CD14-positive monocyte (primary cell): ENCODE measurements at regions not wholly inside any gene's neighbourhood (a gene's known extent, or its start where the extent isn't known, plus 50 kb on each side); places are given as distances from the start of the nearest gene placed in this dataset.

ENCODE experiments used
- DNase-seq, 3 donors: peaks; one replicate each; pipeline ENCODE4 v3.0.0-alpha.2; 2011 to 2022
- H2AFZ ChIP-seq: 2 replicates; pipeline ENCODE4 v1.6.0; 2012; ENCODE audit warnings: mild to moderate bottlenecking, low read depth, low read length, inconsistent platforms; ENCODE audit not compliant: insufficient read depth, poor library complexity, severe bottlenecking
- H3K27ac ChIP-seq, 2 donors: 1 replicate in 1 of 2; 2 replicates in 1 of 2; pipeline ENCODE4 v1.5.1; 2012 to 2013; ENCODE audit warnings: low read length in 2 of 2, control low read depth in 1 of 2, inconsistent platforms in 1 of 2, low read depth in 1 of 2, mild to moderate bottlenecking in 1 of 2
- H3K27me3 ChIP-seq, 2 donors: one replicate each; pipeline versions ENCODE4 v1.6.0 to v1.6.1; 2011 to 2013; ENCODE audit warnings: low read length in 2 of 2; ENCODE audit not compliant: control insufficient read depth in 2 of 2, insufficient read depth in 2 of 2
- H3K36me3 ChIP-seq, 2 donors: replicated peaks in 1 of 2; 1 replicate in 1 of 2; 2 replicates in 1 of 2; pipeline versions ENCODE4 v1.5.1 to v1.6.1; 2012 to 2013; ENCODE audit warnings: low read length in 2 of 2, control low read depth in 1 of 2, inconsistent platforms in 1 of 2, mild to moderate bottlenecking in 1 of 2; ENCODE audit not compliant: insufficient read depth in 2 of 2, control insufficient read depth in 1 of 2
- H3K4me1 ChIP-seq, 2 donors: 1 replicate in 1 of 2; 2 replicates in 1 of 2; pipeline versions ENCODE4 v1.5.1 to v1.6.1; 2012 to 2013; ENCODE audit warnings: low read length in 2 of 2, control low read depth in 1 of 2, inconsistent platforms in 1 of 2, mild to moderate bottlenecking in 1 of 2, moderate library complexity in 1 of 2; ENCODE audit not compliant: insufficient read depth in 2 of 2, control insufficient read depth in 1 of 2
- H3K4me2 ChIP-seq: replicated peaks from 2 replicates; pipeline ENCODE3; 2012; ENCODE audit warnings: low read length, moderate library complexity, mild to moderate bottlenecking; ENCODE audit not compliant: poor library complexity, severe bottlenecking; ENCODE audit errors: extremely low read depth
- H3K4me3 ChIP-seq, 3 experiments: fragments of 200-600 bp in 1 of 3; sonication (generic) in 1 of 3; replicated peaks in 1 of 3; 1 replicate in 2 of 3; 2 replicates in 1 of 3; pipeline ENCODE4 v1.5.1; 2011 to 2013; ENCODE audit warnings: low read length in 3 of 3, mild to moderate bottlenecking in 3 of 3, control low read depth in 2 of 3, low read depth in 2 of 3, inconsistent platforms in 1 of 3, moderate library complexity in 1 of 3
- H3K79me2 ChIP-seq: 2 replicates; pipeline ENCODE4 v1.6.0; 2012; ENCODE audit warnings: mild to moderate bottlenecking, control low read depth, inconsistent platforms, low read length, moderate library complexity; ENCODE audit not compliant: insufficient read depth
- H3K9ac ChIP-seq: 2 replicates; pipeline ENCODE4 v1.6.0; 2017; ENCODE audit warnings: low read length, mild to moderate bottlenecking; ENCODE audit not compliant: insufficient read depth, poor library complexity, severe bottlenecking
- H3K9me3 ChIP-seq, 2 donors: replicated peaks in 1 of 2; 1 replicate in 1 of 2; 2 replicates in 1 of 2; pipeline versions ENCODE4 v1.5.1 to v1.6.1; 2012 to 2013; ENCODE audit warnings: low read length in 2 of 2, control low read depth in 1 of 2; ENCODE audit not compliant: control insufficient read depth in 1 of 2, insufficient read depth in 1 of 2
- H4K20me1 ChIP-seq: 2 replicates; pipeline ENCODE4 v1.6.0; 2012; ENCODE audit warnings: mild to moderate bottlenecking, low read length, control low read depth, moderate library complexity; ENCODE audit not compliant: insufficient read depth
- H3K27ac Mint-ChIP-seq, 7 donors: one replicate each; pipeline ENCODE4 v1.8.0; 2020; ENCODE audit warnings: mild to moderate bottlenecking in 7 of 7, mixed read lengths in 7 of 7, moderate library complexity in 6 of 7, inconsistent platforms in 2 of 7
- H3K27me3 Mint-ChIP-seq, 3 donors: one replicate each; pipeline ENCODE4 v1.8.0; 2021 to 2022; ENCODE audit warnings: low read depth in 3 of 3, mild to moderate bottlenecking in 3 of 3, mixed read lengths in 3 of 3, moderate library complexity in 3 of 3, inconsistent platforms in 1 of 3
- H3K36me3 Mint-ChIP-seq, 2 donors: one replicate each; pipeline ENCODE4 v1.8.0; 2020; ENCODE audit warnings: mixed read lengths in 2 of 2, inconsistent platforms in 1 of 2, mild to moderate bottlenecking in 1 of 2
- H3K4me1 Mint-ChIP-seq: one replicate; pipeline ENCODE4 v1.8.0; 2020; ENCODE audit warnings: mild to moderate bottlenecking, mixed read lengths
- H3K4me3 Mint-ChIP-seq, 2 donors: one replicate each; pipeline ENCODE4 v1.8.0; 2020; ENCODE audit warnings: mild to moderate bottlenecking in 2 of 2, mixed read lengths in 2 of 2, moderate library complexity in 1 of 2
- H3K9me3 Mint-ChIP-seq, 7 donors: one replicate each; pipeline ENCODE4 v1.8.0; 2020 to 2022; ENCODE audit warnings: mixed read lengths in 7 of 7, mild to moderate bottlenecking in 6 of 7, moderate library complexity in 6 of 7, inconsistent platforms in 2 of 7
- CTCF ChIP-seq: fragments of 200-600 bp; IDR thresholded peaks from one replicate; pipeline ENCODE4 v1.8.0; 2022; ENCODE audit warnings: antibody characterized with exemption, mild to moderate bottlenecking
- WGBS: methylation state at CpG from one replicate; pipeline ENCODE4 v1.1.5; 2013; ENCODE audit warnings: missing lambda C conversion rate; ENCODE audit not compliant: insufficient coverage; 5-methylcytosine and 5-hydroxymethylcytosine counted together
- intact Hi-C, 2 donors: fragments of 100-400 bp; cut with micrococcal nuclease; formaldehyde crosslinking; loops; one replicate each; pipeline versions ENCODE4 v1.15.0 to v1.15.1; 2023

- Histone ChIP-seq H3K9ac (no peak overlapping the region), H3K4me3 (no peak overlapping the region), H3K36me3 (no peaks in the 10 kb centered on the region), H4K20me1 (no peaks in the 10 kb centered on the region), H3K4me1 (no peaks in the 10 kb centered on the region), H3K79me2 (no peaks in the 10 kb centered on the region), H3K9me3 (no peaks in the 10 kb centered on the region), H3K27ac (no peak overlapping the region), H3K27me3 (no peaks in the 10 kb centered on the region), H3K4me2 (no peak overlapping the region), H2AFZ (peak overlapping the region; percentile 11)
- no peak for TF ChIP-seq CTCF
- H3K27me3 Mint-ChIP-seq: peaks cover 2 to 9% (median 5%) of the 10 kb centered on the region in 3 donors
- peak overlapping the region in 2 of 7 donors; percentile 54 to 67 for H3K27ac Mint-ChIP-seq
- intact Hi-C loops: no loop called here
- DNase-seq: no peak
- H3K4me3 Mint-ChIP-seq: peak overlapping the region in 1 of 2 donors; percentile 16
- peaks cover 3% of the 10 kb centered on the region for H3K4me1 Mint-ChIP-seq
- 83% methylated on average over 15 of the region's 22 CpGs for WGBS
- peaks cover 0 to 4% (median 0%) of the 10 kb centered on the region in 7 donors for H3K9me3 Mint-ChIP-seq
- H3K36me3 Mint-ChIP-seq: no peaks in the 10 kb centered on the region
Measured at GRCh38 chr1:226798427-226799411, 59.6 kb upstream of the ITPKB start.

GRCh38 chr1:226797151-226797550 lies 58.1 kb upstream of the ITPKB start:
- WGBS: 97% methylated on average over 3 of the region's 5 CpGs
- peaks cover 3% of the 10 kb centered on the region for H3K4me1 Mint-ChIP-seq

More at GRCh38 chr1:226797151-226797550, 58.1 kb upstream of the ITPKB start:
- Mint-ChIP-seq H3K27me3 (peaks cover 2 to 11% (median 3%) of the 10 kb centered on the region in 3 donors), H3K9me3 (peaks cover 0 to 4% (median 0%) of the 10 kb centered on the region in 7 donors), H3K27ac (no peak overlapping the region), H3K36me3 (no peaks in the 10 kb centered on the region), H3K4me3 (no peak overlapping the region)
- H3K27me3 ChIP-seq: no peaks in the 10 kb centered on the region
- no peaks in the 10 kb centered on the region for H3K36me3 ChIP-seq
- no peaks in the 10 kb centered on the region for H3K79me2 ChIP-seq
- no peaks in the 10 kb centered on the region for H3K4me1 ChIP-seq
- H2AFZ ChIP-seq: no peak overlapping the region
- no peaks in the 10 kb centered on the region for H4K20me1 ChIP-seq
- intact Hi-C loops: no loop called here
- no peaks in the 10 kb centered on the region for H3K9me3 ChIP-seq
- H3K4me3 ChIP-seq: no peak overlapping the region
- H3K27ac ChIP-seq: no peak overlapping the region
- no peak overlapping the region for H3K4me2 ChIP-seq
- no peak for DNase-seq
- TF ChIP-seq CTCF: no peak
- no peak overlapping the region for H3K9ac ChIP-seq
